Esophagus muscularis mucosa (tissue), 4 donors: ENCODE measurements at regions not wholly inside any gene's neighbourhood (a gene's known extent, or its start where the extent isn't known, plus 50 kb on each side); places are given as distances from the start of the nearest gene placed in this dataset.

Source experiments
- DNase-seq: peaks from one replicate; pipeline ENCODE4 v3.0.0-alpha.2; 2017; ENCODE audit errors: extremely low spot score
- H3K27ac ChIP-seq, 4 donors: fragments of 200-600 bp; sonication (generic); replicated peaks in 1 of 4; 1 replicate in 3 of 4; 2 replicates in 1 of 4; pipeline ENCODE4 v1.5.1; 2016 to 2019; ENCODE audit warnings: mild to moderate bottlenecking in 1 of 4
- H3K27me3 ChIP-seq, 4 donors: fragments of 200-600 bp; sonication (generic); one replicate each; pipeline versions ENCODE4 v1.5.1 to v1.6.0; 2016 to 2019
- H3K36me3 ChIP-seq, 4 donors: fragments of 200-600 bp; sonication (generic); one replicate each; pipeline ENCODE4 v1.5.1; 2016 to 2019
- H3K4me1 ChIP-seq, 4 donors: fragments of 200-600 bp; sonication (generic); one replicate each; pipeline ENCODE4 v1.5.1; 2016 to 2019
- H3K4me3 ChIP-seq, 4 donors: fragments of 200-600 bp; sonication (generic); 1 replicate in 2 of 4; 2 replicates in 2 of 4; pipeline ENCODE4 v1.5.1; 2016 to 2019; ENCODE audit warnings: mild to moderate bottlenecking in 4 of 4, moderate library complexity in 1 of 4
- H3K9me3 ChIP-seq, 4 donors: fragments of 200-600 bp; sonication (generic); 1 replicate in 3 of 4; 2 replicates in 1 of 4; pipeline ENCODE4 v1.5.1; 2016 to 2019
- EP300 ChIP-seq: sonication (generic); formaldehyde crosslinking; IDR thresholded peaks from one replicate; pipeline ENCODE4 v1.6.1; 2017; ENCODE audit warnings: antibody characterized with exemption
- POLR2A ChIP-seq: fragments of 450-650 bp; IDR thresholded peaks from one replicate; pipeline ENCODE4 v1.6.1; 2017; ENCODE audit warnings: antibody characterized with exemption, moderate library complexity, mild to moderate bottlenecking, low read depth
- POLR2AphosphoS5 ChIP-seq, 2 donors: sonication (generic); formaldehyde crosslinking; IDR thresholded peaks; one replicate each; pipeline ENCODE4 v1.6.1; 2017; ENCODE audit warnings: antibody characterized with exemption in 2 of 2
- WGBS: methylation state at CpG from one replicate; pipeline ENCODE4 v1.1.5; 2018; 5-methylcytosine and 5-hydroxymethylcytosine counted together
- intact Hi-C: fragments of 100-400 bp; cut with DNase I; formaldehyde crosslinking; loops from one replicate; pipeline ENCODE4 v1.15.1; 2023
- TF ChIP-seq, protein P1 (sequence below), 3 experiments: fragments of 200-600 bp in 2 of 3; fragments of 450-650 bp in 1 of 3; sonication (generic) in 2 of 3; IDR thresholded peaks; one replicate each; pipeline ENCODE4 v1.5.1; 2017 to 2019; ENCODE audit warnings: antibody characterized with exemption in 3 of 3, mild to moderate bottlenecking in 2 of 3, moderate library complexity in 1 of 3

DNA sequence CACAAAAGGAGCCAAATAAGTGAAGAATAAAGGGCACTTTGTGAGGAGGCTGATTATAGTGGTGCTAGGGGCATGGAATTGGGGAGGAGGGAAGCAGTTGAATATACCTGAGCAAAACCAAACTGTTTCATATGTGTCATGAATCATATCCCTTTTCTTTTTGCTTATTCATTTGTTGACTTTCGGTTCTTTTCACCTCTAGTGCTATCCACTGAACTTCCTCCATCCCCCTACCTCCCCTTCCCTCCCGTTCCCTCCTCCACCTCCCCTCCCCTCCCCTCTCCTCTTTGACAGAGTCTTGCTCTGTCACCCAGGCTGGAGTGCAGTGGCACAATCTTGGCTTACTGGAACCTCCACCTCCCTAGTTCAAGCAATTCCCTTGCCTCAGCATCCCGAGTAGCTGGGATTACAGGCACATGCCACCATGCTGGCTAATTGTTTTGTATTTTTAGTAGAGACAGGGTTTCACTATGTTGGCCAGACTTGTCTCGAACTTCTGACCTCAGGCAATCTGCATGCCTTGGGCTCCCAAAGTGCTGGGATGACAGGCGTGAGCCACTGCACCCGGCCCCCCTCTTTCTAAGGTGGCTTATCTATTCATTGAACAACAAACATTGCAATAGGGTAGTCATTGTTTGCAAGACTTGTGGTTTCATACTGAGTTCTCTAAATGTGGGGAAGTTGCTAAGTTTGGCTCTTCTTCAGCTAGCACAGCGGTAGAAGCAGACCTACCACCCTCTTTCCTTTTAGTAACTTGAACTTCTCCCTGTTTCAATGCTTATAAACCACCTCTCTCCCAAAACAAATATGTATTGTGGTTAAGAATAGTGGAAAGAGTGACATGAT lies 150.4 kb upstream of the PRPS1L1 start:
- no peaks in the 10 kb centered on the region for H3K9me3 ChIP-seq
- DNase-seq, result no peak
- H3K4me1 ChIP-seq, result peaks cover 7 to 47% (median 33%) of the 10 kb centered on the region in 4 donors
- no peaks in the 10 kb centered on the region for H3K36me3 ChIP-seq
- intact Hi-C loops, result no loop called here
- no peak overlapping the region for H3K4me3 ChIP-seq
- H3K27ac ChIP-seq, result no peak overlapping the region
- no peaks in the 10 kb centered on the region for H3K27me3 ChIP-seq
- TF ChIP-seq EP300 (no peak), POLR2A (no peak), POLR2AphosphoS5 (IDR thresholded peaks at IDR 0.05) (no peak)
- TF ChIP-seq, protein P1, sequence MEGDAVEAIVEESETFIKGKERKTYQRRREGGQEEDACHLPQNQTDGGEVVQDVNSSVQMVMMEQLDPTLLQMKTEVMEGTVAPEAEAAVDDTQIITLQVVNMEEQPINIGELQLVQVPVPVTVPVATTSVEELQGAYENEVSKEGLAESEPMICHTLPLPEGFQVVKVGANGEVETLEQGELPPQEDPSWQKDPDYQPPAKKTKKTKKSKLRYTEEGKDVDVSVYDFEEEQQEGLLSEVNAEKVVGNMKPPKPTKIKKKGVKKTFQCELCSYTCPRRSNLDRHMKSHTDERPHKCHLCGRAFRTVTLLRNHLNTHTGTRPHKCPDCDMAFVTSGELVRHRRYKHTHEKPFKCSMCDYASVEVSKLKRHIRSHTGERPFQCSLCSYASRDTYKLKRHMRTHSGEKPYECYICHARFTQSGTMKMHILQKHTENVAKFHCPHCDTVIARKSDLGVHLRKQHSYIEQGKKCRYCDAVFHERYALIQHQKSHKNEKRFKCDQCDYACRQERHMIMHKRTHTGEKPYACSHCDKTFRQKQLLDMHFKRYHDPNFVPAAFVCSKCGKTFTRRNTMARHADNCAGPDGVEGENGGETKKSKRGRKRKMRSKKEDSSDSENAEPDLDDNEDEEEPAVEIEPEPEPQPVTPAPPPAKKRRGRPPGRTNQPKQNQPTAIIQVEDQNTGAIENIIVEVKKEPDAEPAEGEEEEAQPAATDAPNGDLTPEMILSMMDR (IDR thresholded peaks at IDR 0.05), result no peak
- WGBS, result 77% methylated on average over 7 of the region's 7 CpGs

- Histone ChIP-seq H3K4me3 (no peak overlapping the region), H3K27ac (no peak overlapping the region), H3K9me3 (no peaks in the 10 kb centered on the region), H3K27me3 (no peaks in the 10 kb centered on the region), H3K4me1 (peaks cover 7 to 43% (median 33%) of the 10 kb centered on the region in 4 donors), H3K36me3 (no peaks in the 10 kb centered on the region)
- intact Hi-C loops, result no loop called here
- TF ChIP-seq, protein P1 (IDR thresholded peaks at IDR 0.05), result no peak
- TF ChIP-seq EP300 (no peak), POLR2AphosphoS5 (IDR thresholded peaks at IDR 0.05) (no peak), POLR2A (no peak)
- DNase-seq, result no peak
These were observed 151.4 kb upstream of the PRPS1L1 start for GRCh38 chr7:18179093-18179492.

GRCh38 chr7:18180685-18181084 lies 153.0 kb upstream of the PRPS1L1 start:
- TF ChIP-seq POLR2AphosphoS5 (IDR thresholded peaks at IDR 0.05), result no peak
- no peak for TF ChIP-seq EP300
- TF ChIP-seq, protein P1 (IDR thresholded peaks at IDR 0.05), result no peak
- TF ChIP-seq POLR2A, result no peak
- H3K36me3 ChIP-seq, result no peaks in the 10 kb centered on the region
- WGBS, result 96% methylated on average over 1 of the region's 1 CpG

DNA sequence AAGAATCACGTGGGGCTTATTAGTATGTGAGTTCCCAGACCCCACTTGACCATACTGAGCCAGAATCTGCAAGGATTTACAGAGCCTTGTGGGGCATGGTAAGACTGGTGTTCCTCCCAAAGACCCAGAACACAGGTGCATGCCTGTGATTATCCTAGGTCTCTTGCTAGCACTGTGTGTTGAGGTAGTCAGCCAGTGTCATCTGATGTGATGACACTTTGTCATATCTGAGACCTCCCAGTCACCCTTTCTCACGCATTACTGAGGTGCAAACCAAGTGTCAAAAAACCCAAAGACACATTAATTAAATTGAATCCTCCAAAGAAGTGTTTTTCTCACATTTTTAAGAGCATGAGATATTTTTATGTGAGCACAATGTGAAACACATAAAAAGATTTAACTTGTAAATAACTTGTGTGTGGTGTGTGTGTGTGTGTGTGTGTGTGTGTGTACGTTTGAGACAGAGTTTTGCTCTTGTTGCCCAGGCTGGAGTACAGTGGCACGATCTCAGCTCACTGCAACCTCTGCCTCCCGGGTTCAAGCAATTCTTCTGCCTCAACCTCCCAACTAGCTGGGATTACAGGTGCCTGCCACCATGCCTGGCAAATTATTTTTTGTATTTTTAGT lies 162.0 kb upstream of the PRPS1L1 start:
- Histone ChIP-seq H3K36me3 (no peaks in the 10 kb centered on the region), H3K27me3 (no peaks in the 10 kb centered on the region), H3K27ac (no peak overlapping the region), H3K4me3 (no peak overlapping the region), H3K9me3 (no peaks in the 10 kb centered on the region), H3K4me1 (peaks cover 0 to 3% (median 0%) of the 10 kb centered on the region in 4 donors)
- no peak for TF ChIP-seq POLR2A
- TF ChIP-seq, protein P1 (IDR thresholded peaks at IDR 0.05), result no peak
- TF ChIP-seq POLR2AphosphoS5 (IDR thresholded peaks at IDR 0.05), result no peak
- no peak for TF ChIP-seq EP300
- intact Hi-C loops, result no loop called here
- WGBS, result 83% methylated on average over 5 of the region's 5 CpGs
- no peak for DNase-seq

More at GRCh38 chr7:18180685-18181084, 153.0 kb upstream of the PRPS1L1 start:
- H3K4me3 ChIP-seq, result no peak overlapping the region
- H3K9me3 ChIP-seq, result no peaks in the 10 kb centered on the region
- no peaks in the 10 kb centered on the region for H3K27me3 ChIP-seq
- H3K4me1 ChIP-seq, result peaks cover 7 to 33% (median 24%) of the 10 kb centered on the region in 4 donors
- intact Hi-C loops, result no loop called here
- no peak for DNase-seq
- no peak overlapping the region for H3K27ac ChIP-seq
